AG04449 (cell line): ENCODE measurements at regions not wholly inside any gene's neighbourhood (a gene's known extent, or its start where the extent isn't known, plus 50 kb on each side); places are given as distances from the start of the nearest gene placed in this dataset.

Experiments
- CTCF ChIA-PET: fragments of 350-600 bp; formaldehyde crosslinking; extraction: SDS; loops from one replicate; lab custom pipeline; 2021; ENCODE audit warnings: antibody characterized with exemption; lab: Yijun Ruan, JAX
- POLR2A ChIA-PET: fragments of 400-600, 350-600 bp; formaldehyde crosslinking; extraction: SDS; loops from one replicate; lab custom pipeline; 2020; ENCODE audit warnings: antibody characterized with exemption, inconsistent platforms; lab: Yijun Ruan, JAX
- DNase-seq: peaks from one replicate; pipeline ENCODE4 v3.0.0-alpha.2; 2010; ENCODE audit warnings: low read depth, low spot score
- H3K4me3 ChIP-seq: 2 replicates; pipeline ENCODE4 v1.5.1; 2011; ENCODE audit warnings: low read depth, mild to moderate bottlenecking, control low read depth, low read length
- CTCF ChIP-seq: IDR thresholded peaks from one replicate; pipeline ENCODE4 v1.5.1; 2011; ENCODE audit warnings: mild to moderate bottlenecking, moderate library complexity, low read length, control low read depth, inconsistent platforms; ENCODE audit not compliant: insufficient read depth; ENCODE audit errors: missing control alignments

GRCh38 chr7:155998766-155999630 is 186.7 kb upstream of the SHH start:
- ChIA-PET POLR2A (no interaction called here), CTCF (no interaction called here)
- DNase-seq: no peak
- no peak overlapping the region for H3K4me3 ChIP-seq
- no peak for TF ChIP-seq CTCF

DNA sequence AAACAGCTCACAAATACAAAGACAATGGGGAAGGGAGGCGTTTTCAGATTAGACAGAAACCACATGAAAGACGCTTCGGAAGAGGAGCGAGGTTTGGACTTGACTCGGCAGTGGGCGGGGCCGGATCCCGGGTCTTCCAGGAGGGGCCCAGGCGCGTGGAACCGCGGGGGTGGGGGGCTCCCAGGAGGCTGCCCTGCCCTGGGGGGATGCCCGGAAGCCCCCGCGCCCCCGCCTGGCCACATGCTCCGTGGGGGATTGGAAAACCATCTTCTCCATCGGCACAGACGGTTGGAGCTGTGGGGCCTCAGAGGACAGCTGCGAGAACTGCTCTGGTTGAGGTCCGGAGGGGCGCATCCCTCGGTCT is 186.0 kb upstream of the SHH start:
- ChIA-PET CTCF (no interaction called here), POLR2A (no interaction called here)
- no peak for DNase-seq
- no peak for TF ChIP-seq CTCF
- no peak overlapping the region for H3K4me3 ChIP-seq

GRCh38 chr7:155997431-155998327 is 185.4 kb upstream of the SHH start:
- no peak for TF ChIP-seq CTCF
- H3K4me3 ChIP-seq: no peak overlapping the region
- CTCF ChIA-PET: no interaction called here
- DNase-seq: no peak
- POLR2A ChIA-PET: no interaction called here

GRCh38 chr7:155996718-155997280 is 184.5 kb upstream of the SHH start:
- no peak for DNase-seq
- no peak for TF ChIP-seq CTCF
- POLR2A ChIA-PET: no interaction called here
- no peak overlapping the region for H3K4me3 ChIP-seq
- CTCF ChIA-PET: no interaction called here

- no peak for TF ChIP-seq CTCF
- no peak for DNase-seq
- H3K4me3 ChIP-seq: no peak overlapping the region
- POLR2A ChIA-PET: no interaction called here
- CTCF ChIA-PET: no interaction called here
These were observed 182.9 kb upstream of the SHH start for GRCh38 chr7:155995183-155995612.
